NCI-H1048 (cell line): ENCODE measurements at regions not wholly inside any gene's neighbourhood (a gene's known extent, or its start where the extent isn't known, plus 50 kb on each side); places are given as distances from the start of the nearest gene placed in this dataset.

Source experiments
- DNase-seq: peaks from one replicate; lab custom pipeline; 2025; lab: John Stamatoyannopoulos, UW

GRCh38 chr1:183711165-183711682 lies 58.1 kb upstream of the APOBEC4 start:
- DNase-seq = no peak

- no peak for DNase-seq
Observed at GRCh38 chr1:183710734-183711133, 57.6 kb upstream of the APOBEC4 start.

- no peak for DNase-seq
Observed at GRCh38 chr1:183710333-183710732, 57.2 kb upstream of the APOBEC4 start.

- no peak for DNase-seq
Observed at GRCh38 chr1:183704131-183704530, 51.0 kb upstream of the APOBEC4 start.
